Amniotic epithelial cell (primary cell): ENCODE measurements at regions not wholly inside any gene's neighbourhood (a gene's known extent, or its start where the extent isn't known, plus 50 kb on each side); places are given as distances from the start of the nearest gene placed in this dataset.
"Not testable (repeated sequence)": the region's sequence is repeated elsewhere in the genome, so short reads cannot be mapped to it uniquely, and the experiment has no call there.

Experiments
- DNase-seq: peaks from one replicate; pipeline ENCODE4 v3.0.0-alpha.2; 2010; ENCODE audit warnings: low read depth

- DNase-seq = no peak
These were observed 149.4 kb upstream of the CHST15 start for GRCh38 chr10:124242791-124243190.

- DNase-seq = no peak
These were observed 149.0 kb upstream of the CHST15 start for GRCh38 chr10:124242365-124242764.

- not testable (repeated sequence) for DNase-seq
These were observed 148.1 kb upstream of the CHST15 start for GRCh38 chr10:124241510-124241909.

- DNase-seq = no peak
These were observed 147.5 kb upstream of the CHST15 start for GRCh38 chr10:124240839-124241291.

- DNase-seq = no peak
These were observed 146.3 kb upstream of the CHST15 start for GRCh38 chr10:124239696-124240095.

GRCh38 chr10:124239134-124239533, 145.7 kb upstream of the CHST15 start:
- DNase-seq = no peak

- DNase-seq = no peak
These were observed 145.0 kb upstream of the CHST15 start for GRCh38 chr10:124238367-124238766.

- DNase-seq = no peak
These were observed 144.0 kb upstream of the CHST15 start for GRCh38 chr10:124237282-124237961.

- no peak for DNase-seq
These were observed 143.4 kb upstream of the CHST15 start for GRCh38 chr10:124236816-124237215.

GRCh38 chr10:124236136-124236535, 142.7 kb upstream of the CHST15 start:
- no peak for DNase-seq

- DNase-seq = no peak
These were observed 141.8 kb upstream of the CHST15 start for GRCh38 chr10:124235232-124235631.

GRCh38 chr10:124233546-124234138, 140.2 kb upstream of the CHST15 start:
- no peak for DNase-seq

- DNase-seq = no peak
These were observed 139.5 kb upstream of the CHST15 start for GRCh38 chr10:124232686-124233545.

- no peak for DNase-seq
These were observed 138.1 kb upstream of the CHST15 start for GRCh38 chr10:124231168-124232155.

GRCh38 chr10:124230635-124231167, 137.3 kb upstream of the CHST15 start:
- no peak for DNase-seq

GRCh38 chr10:124229989-124230634, 136.7 kb upstream of the CHST15 start:
- DNase-seq = no peak

- no peak for DNase-seq
These were observed 136.0 kb upstream of the CHST15 start for GRCh38 chr10:124229201-124229988.

GRCh38 chr10:124228471-124228870, 135.1 kb upstream of the CHST15 start:
- DNase-seq = no peak

GRCh38 chr10:124227988-124228387, 134.6 kb upstream of the CHST15 start:
- no peak for DNase-seq
